ENCODE measurements at regions not wholly inside any gene's neighbourhood (a gene's known extent, or its start where the extent isn't known, plus 50 kb on each side); places are given as distances from the start of the nearest gene placed in this dataset.
"Not testable (repeated sequence)": the region's sequence is repeated elsewhere in the genome, so short reads cannot be mapped to it uniquely, and the experiment has no call there.

- H3K27me3 ChIP-seq (ENCODE audit: control insufficient read depth, insufficient read depth, low read length); H3K4me1 ChIP-seq (ENCODE audit: control insufficient read depth, insufficient read depth, low read length); H3K4me3 ChIP-seq (ENCODE audit: low read length); H3K27ac ChIP-seq (ENCODE audit: low read length); DNase-seq; H3K9me3 ChIP-seq (ENCODE audit: control insufficient read depth, low read depth, low read length); H3K36me3 ChIP-seq (ENCODE audit: control insufficient read depth, insufficient read depth, low read length): not testable (repeated sequence)
- no CpG with 5 or more reads among the region's 2 CpGs for WGBS (ENCODE audit: insufficient coverage, low lambda C conversion rate)
These were observed 87.7 kb upstream of the DNAH14 start for GRCh38 chr1:224841803-224842202.

DNA sequence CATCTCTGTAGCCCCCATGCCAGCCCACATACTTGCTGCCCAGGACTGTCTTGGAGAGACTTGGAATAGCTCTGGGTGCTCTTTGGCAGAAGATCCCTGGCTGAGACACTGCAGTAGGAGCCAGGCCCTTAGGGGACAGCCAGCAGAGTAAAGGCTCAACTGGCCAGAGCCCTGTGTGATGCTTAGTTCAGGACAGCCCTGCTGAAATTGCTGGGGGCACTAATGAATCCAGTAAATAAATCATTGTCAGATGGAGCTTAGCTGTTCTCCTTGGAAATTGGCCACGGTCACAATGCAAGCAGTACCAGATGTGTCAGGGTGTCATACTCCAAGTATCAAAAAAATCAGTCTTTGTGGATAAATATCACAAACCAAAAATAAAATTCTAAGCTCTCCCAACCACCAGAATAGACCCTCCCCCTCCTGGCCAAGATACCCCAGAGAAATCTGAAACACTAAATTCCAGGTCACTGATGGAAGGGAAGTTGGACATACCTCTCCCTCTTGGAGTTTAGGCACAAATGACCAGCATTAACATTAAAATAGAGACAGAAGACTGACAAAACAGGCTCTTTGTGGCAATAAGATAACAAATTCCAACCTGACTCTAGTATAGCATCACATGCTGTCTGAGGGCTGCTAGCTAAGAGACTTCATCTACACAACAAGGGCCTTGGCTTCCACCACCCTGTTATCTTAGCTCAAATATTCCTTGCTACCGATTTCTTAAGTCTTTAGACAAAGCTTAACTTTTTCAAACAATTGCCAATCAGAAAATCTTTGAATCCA lies 83.2 kb upstream of the DNAH14 start:
- WGBS (ENCODE audit: insufficient coverage, low lambda C conversion rate) = 75% methylated on average over 2 of the region's 2 CpGs
- no peak for DNase-seq
- Histone ChIP-seq H3K4me3 (ENCODE audit: low read length) (no peak overlapping the region), H3K36me3 (ENCODE audit: control insufficient read depth, insufficient read depth, low read length) (no peaks in the 10 kb centered on the region), H3K27ac (ENCODE audit: low read length) (no peak overlapping the region), H3K4me1 (ENCODE audit: control insufficient read depth, insufficient read depth, low read length) (no peaks in the 10 kb centered on the region), H3K9me3 (ENCODE audit: control insufficient read depth, low read depth, low read length) (no peaks in the 10 kb centered on the region), H3K27me3 (ENCODE audit: control insufficient read depth, insufficient read depth, low read length) (no peaks in the 10 kb centered on the region)

GRCh38 chr1:224850446-224850845 lies 79.0 kb upstream of the DNAH14 start:
- Histone ChIP-seq H3K27ac (ENCODE audit: low read length) (no peak overlapping the region), H3K9me3 (ENCODE audit: control insufficient read depth, low read depth, low read length) (no peaks in the 10 kb centered on the region), H3K27me3 (ENCODE audit: control insufficient read depth, insufficient read depth, low read length) (no peaks in the 10 kb centered on the region), H3K4me1 (ENCODE audit: control insufficient read depth, insufficient read depth, low read length) (no peaks in the 10 kb centered on the region), H3K4me3 (ENCODE audit: low read length) (no peak overlapping the region), H3K36me3 (ENCODE audit: control insufficient read depth, insufficient read depth, low read length) (no peaks in the 10 kb centered on the region)
- no peak for DNase-seq
- no CpG with 5 or more reads among the region's 2 CpGs for WGBS (ENCODE audit: insufficient coverage, low lambda C conversion rate)

DNA sequence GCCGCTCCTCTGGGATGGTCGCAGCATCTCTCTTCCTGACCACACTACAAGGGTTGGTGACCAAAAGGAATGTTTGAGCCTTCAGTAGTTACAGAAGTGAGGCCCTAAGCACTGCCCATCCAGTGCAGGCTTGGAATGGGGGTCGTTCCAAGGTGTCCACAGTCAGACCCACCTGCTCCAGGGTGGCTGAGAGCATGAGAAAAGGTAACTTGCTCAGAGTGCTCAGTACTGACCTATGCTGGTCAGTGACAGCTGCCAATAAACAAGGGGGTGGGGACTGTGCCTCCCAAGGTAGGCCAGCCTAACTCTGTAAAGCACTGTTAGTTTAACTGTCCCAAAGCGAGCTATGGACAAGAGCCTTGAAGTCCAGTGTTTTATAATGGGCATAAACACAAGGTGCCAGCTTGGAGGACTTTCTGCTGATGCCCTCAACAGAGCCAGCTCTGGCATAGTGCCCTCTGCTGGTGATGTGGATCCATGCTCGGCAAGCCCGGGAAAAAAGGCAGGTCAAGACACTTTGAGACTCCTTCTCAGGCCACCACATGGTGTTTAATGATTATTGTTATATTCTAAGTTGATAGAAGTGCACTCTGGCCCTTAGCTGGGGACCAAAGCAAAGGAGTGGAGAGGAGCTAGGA lies 78.1 kb upstream of the DNAH14 start:
- peak; percentile 23 to 24 for DNase-seq
- no peaks in the 10 kb centered on the region for H3K36me3 ChIP-seq (ENCODE audit: control insufficient read depth, insufficient read depth, low read length)
- no peaks in the 10 kb centered on the region for H3K9me3 ChIP-seq (ENCODE audit: control insufficient read depth, low read depth, low read length)
- no CpG with 5 or more reads among the region's 6 CpGs for WGBS (ENCODE audit: insufficient coverage, low lambda C conversion rate)
- H3K4me1 ChIP-seq (ENCODE audit: control insufficient read depth, insufficient read depth, low read length) = no peaks in the 10 kb centered on the region
- H3K27ac ChIP-seq (ENCODE audit: low read length) = no peak overlapping the region
- no peaks in the 10 kb centered on the region for H3K27me3 ChIP-seq (ENCODE audit: control insufficient read depth, insufficient read depth, low read length)
- H3K4me3 ChIP-seq (ENCODE audit: low read length) = no peak overlapping the region

GRCh38 chr1:224851848-224852261 lies 77.6 kb upstream of the DNAH14 start:
- no peaks in the 10 kb centered on the region for H3K4me1 ChIP-seq (ENCODE audit: control insufficient read depth, insufficient read depth, low read length)
- 100% methylated on average over 1 of the region's 9 CpGs for WGBS (ENCODE audit: insufficient coverage, low lambda C conversion rate)

DNA sequence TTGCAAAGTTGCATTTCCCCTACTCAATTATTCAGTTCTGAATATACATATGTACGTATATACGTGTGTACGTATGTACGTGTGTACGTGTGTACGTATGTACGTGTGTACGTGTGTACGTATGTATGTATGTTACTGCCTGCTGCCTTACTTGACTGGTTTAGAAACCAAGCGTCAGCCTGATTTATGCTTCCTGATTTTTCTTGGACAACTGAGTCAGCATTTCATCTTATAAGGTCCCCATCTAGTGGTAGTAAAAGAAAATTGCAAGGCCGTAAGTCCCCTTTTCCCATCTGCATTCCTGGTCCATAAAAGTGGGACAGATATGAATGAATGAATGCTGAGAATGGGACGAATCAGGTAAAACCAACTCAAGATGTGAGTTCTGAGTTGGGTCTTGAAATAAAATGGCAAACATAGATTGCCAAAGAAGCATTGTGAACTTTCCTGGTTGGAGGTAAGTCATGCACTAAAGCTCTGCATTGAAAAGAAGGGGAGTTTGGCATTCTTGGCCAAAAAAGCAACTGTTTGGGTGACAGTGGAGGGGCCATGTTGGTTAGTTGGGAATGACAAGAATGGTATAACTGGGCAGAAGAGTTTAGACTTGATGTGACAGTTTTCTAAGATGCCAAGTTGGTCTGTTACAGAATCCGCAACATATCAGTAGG lies 76.4 kb upstream of the DNAH14 start:
- peak; percentile 26 to 41 for DNase-seq
- no peaks in the 10 kb centered on the region for H3K36me3 ChIP-seq (ENCODE audit: control insufficient read depth, insufficient read depth, low read length)
- no peak overlapping the region for H3K4me3 ChIP-seq (ENCODE audit: low read length)
- H3K27ac ChIP-seq (ENCODE audit: low read length) = no peak overlapping the region
- WGBS (ENCODE audit: insufficient coverage, low lambda C conversion rate) = no CpG with 5 or more reads among the region's 13 CpGs
- H3K27me3 ChIP-seq (ENCODE audit: control insufficient read depth, insufficient read depth, low read length) = no peaks in the 10 kb centered on the region
- H3K9me3 ChIP-seq (ENCODE audit: control insufficient read depth, low read depth, low read length) = no peaks in the 10 kb centered on the region
- H3K4me1 ChIP-seq (ENCODE audit: control insufficient read depth, insufficient read depth, low read length) = no peaks in the 10 kb centered on the region

More at GRCh38 chr1:224851848-224852261, 77.6 kb upstream of the DNAH14 start:
- Histone ChIP-seq H3K27ac (ENCODE audit: low read length) (no peak overlapping the region), H3K4me3 (ENCODE audit: low read length) (no peak overlapping the region), H3K27me3 (ENCODE audit: control insufficient read depth, insufficient read depth, low read length) (no peaks in the 10 kb centered on the region), H3K9me3 (ENCODE audit: control insufficient read depth, low read depth, low read length) (no peaks in the 10 kb centered on the region), H3K36me3 (ENCODE audit: control insufficient read depth, insufficient read depth, low read length) (no peaks in the 10 kb centered on the region)
- DNase-seq = no peak

DNA sequence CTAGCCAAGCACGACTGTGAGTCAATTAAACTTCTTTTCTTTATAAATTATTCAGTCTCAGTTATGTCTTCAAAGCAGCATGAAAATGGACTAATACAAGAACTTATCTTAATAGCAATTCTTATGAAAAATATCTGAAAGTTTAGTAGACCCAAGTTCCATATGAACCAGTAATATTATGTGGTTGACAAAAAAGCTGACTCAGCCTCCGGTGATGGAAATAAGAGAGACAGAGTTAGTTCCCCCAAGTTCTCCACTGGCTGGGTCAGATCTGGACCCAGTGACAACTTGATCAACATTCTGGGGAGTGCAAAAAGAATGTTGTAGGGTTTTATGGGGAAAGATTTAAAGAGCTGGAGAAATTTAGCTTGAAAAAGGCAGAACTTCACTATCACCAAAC lies 72.5 kb upstream of the DNAH14 start:
- peaks cover 4% of the 10 kb centered on the region for H3K4me1 ChIP-seq (ENCODE audit: control insufficient read depth, insufficient read depth, low read length)
- no peak for DNase-seq
- H3K27ac ChIP-seq (ENCODE audit: low read length) = no peak overlapping the region
- no peak overlapping the region for H3K4me3 ChIP-seq (ENCODE audit: low read length)
- no peaks in the 10 kb centered on the region for H3K36me3 ChIP-seq (ENCODE audit: control insufficient read depth, insufficient read depth, low read length)
- no CpG with 5 or more reads among the region's 2 CpGs for WGBS (ENCODE audit: insufficient coverage, low lambda C conversion rate)
- no peaks in the 10 kb centered on the region for H3K27me3 ChIP-seq (ENCODE audit: control insufficient read depth, insufficient read depth, low read length)
- H3K9me3 ChIP-seq (ENCODE audit: control insufficient read depth, low read depth, low read length) = no peaks in the 10 kb centered on the region

DNA sequence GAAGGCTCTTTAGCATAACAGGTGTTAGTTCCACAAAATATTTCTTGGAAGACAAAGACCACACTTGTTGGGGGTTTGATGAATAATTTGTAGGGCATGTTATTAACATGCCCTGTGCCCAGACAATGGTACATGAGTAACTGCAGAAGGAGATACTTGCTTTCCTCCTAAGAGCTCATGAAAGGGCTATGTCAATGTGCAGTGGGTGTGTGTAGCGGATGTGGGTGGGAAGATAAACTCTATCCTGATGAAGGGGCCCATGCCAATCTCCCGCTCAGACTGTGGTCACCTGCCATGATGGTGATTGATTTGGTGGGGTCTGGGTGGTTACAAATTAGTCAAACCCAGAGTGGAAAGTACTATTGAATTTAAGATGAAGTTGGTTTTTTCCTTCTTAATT lies 69.8 kb upstream of the DNAH14 start:
- Histone ChIP-seq H3K36me3 (ENCODE audit: control insufficient read depth, insufficient read depth, low read length) (no peaks in the 10 kb centered on the region), H3K27ac (ENCODE audit: low read length) (no peak overlapping the region), H3K4me3 (ENCODE audit: low read length) (no peak overlapping the region), H3K4me1 (ENCODE audit: control insufficient read depth, insufficient read depth, low read length) (peaks cover 4% of the 10 kb centered on the region), H3K9me3 (ENCODE audit: control insufficient read depth, low read depth, low read length) (no peaks in the 10 kb centered on the region), H3K27me3 (ENCODE audit: control insufficient read depth, insufficient read depth, low read length) (no peaks in the 10 kb centered on the region)
- DNase-seq = no peak
- 100% methylated on average over 1 of the region's 2 CpGs for WGBS (ENCODE audit: insufficient coverage, low lambda C conversion rate)

- Histone ChIP-seq H3K27me3 (ENCODE audit: control insufficient read depth, insufficient read depth, low read length) (no peaks in the 10 kb centered on the region), H3K4me1 (ENCODE audit: control insufficient read depth, insufficient read depth, low read length) (peaks cover 4% of the 10 kb centered on the region), H3K36me3 (ENCODE audit: control insufficient read depth, insufficient read depth, low read length) (no peaks in the 10 kb centered on the region), H3K4me3 (ENCODE audit: low read length) (no peak overlapping the region), H3K9me3 (ENCODE audit: control insufficient read depth, low read depth, low read length) (no peaks in the 10 kb centered on the region), H3K27ac (ENCODE audit: low read length) (no peak overlapping the region)
- no CpG with 5 or more reads among the region's 6 CpGs for WGBS (ENCODE audit: insufficient coverage, low lambda C conversion rate)
- DNase-seq = no peak
These were observed 68.8 kb upstream of the DNAH14 start for GRCh38 chr1:224860488-224861338.

GRCh38 chr1:224861339-224861716 lies 68.1 kb upstream of the DNAH14 start:
- Histone ChIP-seq H3K27ac (ENCODE audit: low read length) (no peak overlapping the region), H3K27me3 (ENCODE audit: control insufficient read depth, insufficient read depth, low read length) (no peaks in the 10 kb centered on the region), H3K36me3 (ENCODE audit: control insufficient read depth, insufficient read depth, low read length) (no peaks in the 10 kb centered on the region), H3K4me1 (ENCODE audit: control insufficient read depth, insufficient read depth, low read length) (peaks cover 4% of the 10 kb centered on the region), H3K4me3 (ENCODE audit: low read length) (no peak overlapping the region), H3K9me3 (ENCODE audit: control insufficient read depth, low read depth, low read length) (no peaks in the 10 kb centered on the region)
- no CpG with 5 or more reads among the region's 4 CpGs for whole genome bisulfite sequencing (ENCODE audit: insufficient coverage, low lambda C conversion rate)
- DNase-seq = peak in 1 of 2 donors; percentile 33

Data from large intestine (tissue), 3 donors.